Caco-2 (cell line): ENCODE measurements at regions not wholly inside any gene's neighbourhood (a gene's known extent, or its start where the extent isn't known, plus 50 kb on each side); places are given as distances from the start of the nearest gene placed in this dataset.

ENCODE experiments used
- BruUV-seq: library from RNA; stranded (reverse); fragments of 400-500 nt; replicated peaks from 2 replicates; lab custom pipeline; 2021; lab: Mats Ljungman, UMichigan
- CTCF ChIA-PET: fragments of 300-600 bp; sonication (Branson Sonifier 250); formaldehyde crosslinking; loops from one replicate; lab custom pipeline; 2022; ENCODE audit warnings: antibody characterized with exemption; lab: Charles Lee
- POLR2A ChIA-PET: fragments of 300-600 bp; sonication (Branson Sonifier 250); formaldehyde crosslinking; loops from one replicate; lab custom pipeline; 2022; ENCODE audit warnings: antibody characterized with exemption; lab: Charles Lee
- DNase-seq, 2 experiments: peaks; one replicate each; pipeline versions ENCODE4 v3.0.0 to v3.0.0-alpha.2; 2020 to 2022
- H3K27me3 ChIP-seq: replicated peaks from 2 replicates; pipeline ENCODE4 v1.6.0; 2011; ENCODE audit warnings: low read length; ENCODE audit not compliant: control insufficient read depth, insufficient read depth
- H3K36me3 ChIP-seq: 2 replicates; pipeline ENCODE4 v1.5.1; 2011; ENCODE audit warnings: low read length; ENCODE audit not compliant: control insufficient read depth, insufficient read depth
- H3K4me1 ChIP-seq: fragments of 250-450 bp; sonication (Bioruptor Pico); 2 replicates; pipeline ENCODE4 v1.5.1; 2020; ENCODE audit warnings: mild to moderate bottlenecking
- H3K4me3 ChIP-seq: 2 replicates; pipeline ENCODE4 v1.5.1; 2011; ENCODE audit warnings: low read depth, mild to moderate bottlenecking, control low read depth, low read length
- H3K9me3 ChIP-seq: fragments of 250-450 bp; sonication (Bioruptor Pico); 2 replicates; pipeline ENCODE4 v1.5.1; 2020; ENCODE audit warnings: mild to moderate bottlenecking, moderate library complexity
- H3K27ac Mint-ChIP-seq: one replicate; pipeline ENCODE4 v1.8.0; 2022; ENCODE audit warnings: mixed read lengths; ENCODE audit not compliant: unreplicated experiment
- H3K27me3 Mint-ChIP-seq: one replicate; pipeline ENCODE4 v1.8.0; 2022; ENCODE audit warnings: mixed read lengths; ENCODE audit not compliant: insufficient read depth, unreplicated experiment
- H3K36me3 Mint-ChIP-seq: one replicate; pipeline ENCODE4 v1.8.0; 2022; ENCODE audit warnings: mild to moderate bottlenecking, mixed read lengths; ENCODE audit not compliant: insufficient read depth, unreplicated experiment
- H3K4me1 Mint-ChIP-seq: one replicate; pipeline ENCODE4 v1.8.0; 2022; ENCODE audit warnings: low read depth, mixed read lengths; ENCODE audit not compliant: unreplicated experiment
- H3K4me3 Mint-ChIP-seq: one replicate; pipeline ENCODE4 v1.8.0; 2022; ENCODE audit warnings: mild to moderate bottlenecking, moderate library complexity, mixed read lengths; ENCODE audit not compliant: unreplicated experiment
- H3K9me3 Mint-ChIP-seq: one replicate; pipeline ENCODE4 v1.8.0; 2022; ENCODE audit warnings: mixed read lengths; ENCODE audit not compliant: unreplicated experiment
- CTCF ChIP-seq, 2 experiments: fragments of 200-600 bp in 1 of 2; IDR thresholded peaks; 1 replicate in 1 of 2; 2 replicates in 1 of 2; pipeline versions ENCODE4 v1.5.1 to v1.8.0; 2011 to 2022; ENCODE audit warnings: antibody characterized with exemption in 1 of 2, control low read depth in 1 of 2, inconsistent platforms in 1 of 2, low read depth in 1 of 2, low read length in 1 of 2, mild to moderate bottlenecking in 1 of 2, moderate library complexity in 1 of 2; ENCODE audit not compliant: insufficient read depth in 1 of 2, severe bottlenecking in 1 of 2, unreplicated experiment in 1 of 2
- intact Hi-C: fragments of 100-400 bp; cut with micrococcal nuclease; formaldehyde crosslinking; loops from one replicate; pipeline ENCODE4 v1.10.0; 2022; ENCODE audit not compliant: unreplicated experiment

DNA sequence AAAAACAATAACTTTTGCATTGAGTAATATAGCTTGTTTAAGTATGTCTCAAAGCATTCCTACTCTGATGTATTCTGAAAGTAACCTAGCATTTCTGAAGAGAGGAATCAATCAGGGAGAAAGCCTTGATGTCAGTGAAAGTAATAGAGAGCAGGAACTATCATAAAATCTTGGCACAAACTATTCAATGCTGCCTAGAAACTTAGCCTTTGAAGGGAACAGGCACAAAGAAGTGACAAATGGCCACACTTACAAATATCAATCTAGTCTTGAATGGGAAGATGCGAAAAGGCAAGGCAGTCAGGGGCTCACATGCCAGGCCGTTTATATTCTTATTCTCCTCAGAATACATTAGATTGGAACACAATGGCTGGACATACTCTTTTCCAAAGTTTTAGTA is 576.5 kb upstream of the ANO3 start:
- ChIA-PET CTCF (no interaction called here), POLR2A (no interaction called here)
- intact Hi-C loops: no loop called here
- no peak for TF ChIP-seq CTCF (IDR thresholded peaks at IDR 0.05; ENCODE audit: insufficient read depth in 1 of 2, low read depth in 1 of 2, low read length in 1 of 2, severe bottlenecking in 1 of 2, unreplicated experiment in 1 of 2)
- no peak overlapping the region for H3K27ac Mint-ChIP-seq
- H3K4me1 Mint-ChIP-seq: no peaks in the 10 kb centered on the region
- DNase-seq: no peak
- H3K27me3 ChIP-seq: no peaks in the 10 kb centered on the region
- no peaks in the 10 kb centered on the region for H3K9me3 Mint-ChIP-seq
- H3K27me3 Mint-ChIP-seq: no peaks in the 10 kb centered on the region
- H3K4me3 Mint-ChIP-seq: no peak overlapping the region
- H3K36me3 Mint-ChIP-seq: no peaks in the 10 kb centered on the region
- no peak overlapping the region for H3K4me3 ChIP-seq
- no peaks in the 10 kb centered on the region for H3K4me1 ChIP-seq
- no peaks in the 10 kb centered on the region for H3K9me3 ChIP-seq
- BruUV-seq: no TSS peak
- no peaks in the 10 kb centered on the region for H3K36me3 ChIP-seq

- Histone ChIP-seq H3K27me3 (no peaks in the 10 kb centered on the region), H3K4me1 (no peaks in the 10 kb centered on the region), H3K4me3 (no peak overlapping the region), H3K36me3 (no peaks in the 10 kb centered on the region), H3K9me3 (no peaks in the 10 kb centered on the region)
- Mint-ChIP-seq H3K36me3 (no peaks in the 10 kb centered on the region), H3K4me1 (no peaks in the 10 kb centered on the region), H3K9me3 (peaks cover 4% of the 10 kb centered on the region), H3K27me3 (no peaks in the 10 kb centered on the region), H3K4me3 (no peak overlapping the region), H3K27ac (no peak overlapping the region)
- no TSS peak for BruUV-seq
- DNase-seq: no peak
- intact Hi-C loops: no loop called here
- no peak for TF ChIP-seq CTCF (IDR thresholded peaks at IDR 0.05; ENCODE audit: insufficient read depth in 1 of 2, low read depth in 1 of 2, low read length in 1 of 2, severe bottlenecking in 1 of 2, unreplicated experiment in 1 of 2)
- ChIA-PET CTCF (no interaction called here), POLR2A (no interaction called here)
Measured at GRCh38 chr11:25755918-25756584, 575.9 kb upstream of the ANO3 start.

GRCh38 chr11:25758145-25758661 is 573.7 kb upstream of the ANO3 start:
- Mint-ChIP-seq H3K27me3 (no peaks in the 10 kb centered on the region), H3K36me3 (no peaks in the 10 kb centered on the region), H3K4me3 (no peak overlapping the region), H3K27ac (no peak overlapping the region), H3K9me3 (peaks cover 12% of the 10 kb centered on the region), H3K4me1 (no peaks in the 10 kb centered on the region)
- intact Hi-C loops: no loop called here
- ChIA-PET POLR2A (no interaction called here), CTCF (no interaction called here)
- BruUV-seq: no TSS peak
- Histone ChIP-seq H3K9me3 (no peaks in the 10 kb centered on the region), H3K27me3 (no peaks in the 10 kb centered on the region), H3K4me3 (no peak overlapping the region), H3K4me1 (no peaks in the 10 kb centered on the region), H3K36me3 (no peaks in the 10 kb centered on the region)
- no peak for DNase-seq
- no peak for TF ChIP-seq CTCF (IDR thresholded peaks at IDR 0.05; ENCODE audit: insufficient read depth in 1 of 2, low read depth in 1 of 2, low read length in 1 of 2, severe bottlenecking in 1 of 2, unreplicated experiment in 1 of 2)
